Esophagus (tissue), 2 donors: ENCODE measurements at regions not wholly inside any gene's neighbourhood (a gene's known extent, or its start where the extent isn't known, plus 50 kb on each side); places are given as distances from the start of the nearest gene placed in this dataset.
"Not testable (repeated sequence)": the region's sequence is repeated elsewhere in the genome, so short reads cannot be mapped to it uniquely, and the experiment has no call there.

Experiments
- H3K27ac ChIP-seq, 2 donors: one replicate each; pipeline ENCODE4 v1.5.1; 2013; ENCODE audit warnings: low read depth in 2 of 2, mild to moderate bottlenecking in 2 of 2, inconsistent platforms in 1 of 2, low read length in 1 of 2, moderate library complexity in 1 of 2
- H3K27me3 ChIP-seq, 2 donors: one replicate each; pipeline ENCODE4 v1.6.1; 2013; ENCODE audit warnings: low read length in 2 of 2, control low read depth in 1 of 2, mild to moderate bottlenecking in 1 of 2; ENCODE audit not compliant: insufficient read depth in 2 of 2, control insufficient read depth in 1 of 2
- H3K36me3 ChIP-seq, 2 donors: one replicate each; pipeline ENCODE4 v1.6.1; 2013; ENCODE audit warnings: low read length in 1 of 2; ENCODE audit not compliant: control insufficient read depth in 2 of 2, insufficient read depth in 2 of 2
- H3K4me1 ChIP-seq, 2 donors: one replicate each; pipeline ENCODE4 v1.6.1; 2013; ENCODE audit warnings: low read length in 1 of 2; ENCODE audit not compliant: control insufficient read depth in 2 of 2, insufficient read depth in 2 of 2
- H3K4me3 ChIP-seq, 2 donors: one replicate each; pipeline ENCODE4 v1.5.1; 2013; ENCODE audit warnings: low read length in 2 of 2, mild to moderate bottlenecking in 2 of 2, low read depth in 1 of 2, moderate library complexity in 1 of 2
- H3K9me3 ChIP-seq, 2 donors: one replicate each; pipeline ENCODE4 v1.6.1; 2013; ENCODE audit warnings: mild to moderate bottlenecking in 2 of 2, low read depth in 1 of 2, low read length in 1 of 2, moderate library complexity in 1 of 2; ENCODE audit not compliant: control insufficient read depth in 2 of 2, insufficient read depth in 1 of 2
- WGBS, 2 donors: extraction: QIAGEN DNeasy Blood & Tissue Kit; methylation state at CpG; one replicate each; pipeline ENCODE4 v1.1.7; 2013; 5-methylcytosine and 5-hydroxymethylcytosine counted together
- donor health status: healthy with polysubstance abuse.
- donor health status: Bipolar disorder and iron deficiency.

DNA sequence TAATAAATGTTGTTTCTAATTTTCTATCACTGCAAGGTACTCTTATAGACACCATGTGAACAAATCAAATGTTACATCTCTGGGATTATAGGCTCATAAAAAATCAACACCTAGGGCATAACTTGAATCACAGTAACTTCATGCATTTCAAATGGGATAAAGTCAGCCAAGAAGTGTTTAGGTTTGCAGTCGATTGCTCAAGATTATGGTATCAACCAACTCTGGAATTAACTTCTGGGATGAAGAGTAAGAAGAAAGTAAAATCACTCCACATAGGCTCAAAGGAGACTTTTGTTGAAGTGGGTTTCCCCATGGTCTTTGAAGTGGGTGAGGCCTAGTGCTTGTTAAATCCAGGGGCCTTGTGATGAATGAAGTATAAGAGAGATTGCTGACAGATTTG lies 939.7 kb downstream of the LTN1 start:
- not testable (repeated sequence) for H3K4me3 ChIP-seq, H3K27ac ChIP-seq
- 48 to 54% methylated on average over 1 of the region's 1 CpG for WGBS, 2 donors

GRCh38 chr21:28051649-28052048 lies 941.0 kb downstream of the LTN1 start:
- H3K4me3 ChIP-seq, H3K27ac ChIP-seq, H3K4me1 ChIP-seq, H3K36me3 ChIP-seq, H3K9me3 ChIP-seq, H3K27me3 ChIP-seq: not testable (repeated sequence)
- 18 to 22% methylated on average over 4 of the region's 4 CpGs for WGBS, 2 donors

More for the DNA sequence above, 939.7 kb downstream of the LTN1 start:
- H3K9me3 ChIP-seq, H3K4me1 ChIP-seq, H3K27me3 ChIP-seq, H3K36me3 ChIP-seq: not testable (repeated sequence)

DNA sequence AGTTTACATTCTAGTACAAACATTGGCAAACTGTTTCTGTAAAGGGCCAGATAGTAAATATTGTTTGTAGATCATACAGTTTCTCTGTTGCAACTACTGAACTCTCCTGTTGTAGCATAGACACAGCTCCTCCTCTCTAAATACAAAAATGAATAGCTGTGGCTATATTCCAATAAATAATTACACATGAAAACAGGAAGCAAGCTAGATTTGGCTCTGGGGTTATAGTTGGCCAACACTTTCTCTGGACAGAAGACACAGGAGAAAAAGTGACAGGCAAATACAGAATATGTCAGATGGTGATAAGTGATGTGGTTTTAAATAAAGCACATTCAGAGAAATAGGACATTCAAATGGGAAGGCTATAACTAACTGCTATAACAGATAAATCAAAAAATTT lies 957.0 kb downstream of the LTN1 start:
- not testable (repeated sequence) for H3K27ac ChIP-seq, H3K9me3 ChIP-seq, H3K27me3 ChIP-seq, H3K4me3 ChIP-seq, H3K36me3 ChIP-seq, H3K4me1 ChIP-seq

DNA sequence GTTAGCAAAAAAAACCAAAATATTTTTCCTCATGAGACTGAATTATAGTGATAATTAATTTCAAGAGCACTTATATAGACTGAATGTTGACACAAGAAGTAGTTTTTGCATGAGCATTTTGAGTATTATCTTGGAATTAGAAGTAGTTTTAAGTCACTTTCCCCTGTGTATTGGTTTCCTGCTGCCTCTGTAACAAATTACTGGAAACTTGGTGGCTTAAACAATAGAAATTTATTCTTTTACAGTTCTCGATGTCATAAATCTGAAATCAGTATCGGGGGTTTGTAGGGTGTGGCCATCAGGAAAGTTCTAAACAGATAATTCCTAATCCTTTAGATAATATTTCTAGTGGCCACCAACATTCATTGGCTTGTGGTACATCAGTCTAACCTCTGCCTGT lies 957.8 kb downstream of the LTN1 start:
- H3K4me3 ChIP-seq, H3K36me3 ChIP-seq, H3K27me3 ChIP-seq, H3K4me1 ChIP-seq, H3K9me3 ChIP-seq, H3K27ac ChIP-seq: not testable (repeated sequence)
- 49 to 82% methylated on average over 2 of the region's 2 CpGs for whole genome bisulfite sequencing, 2 donors

- 71% methylated on average over 4 of the region's 4 CpGs for WGBS, 2 donors
- not testable (repeated sequence) for H3K4me3 ChIP-seq, H3K27ac ChIP-seq, H3K4me1 ChIP-seq, H3K36me3 ChIP-seq, H3K27me3 ChIP-seq, H3K9me3 ChIP-seq
These were observed 958.3 kb downstream of the LTN1 start for GRCh38 chr21:28034334-28034733.

DNA sequence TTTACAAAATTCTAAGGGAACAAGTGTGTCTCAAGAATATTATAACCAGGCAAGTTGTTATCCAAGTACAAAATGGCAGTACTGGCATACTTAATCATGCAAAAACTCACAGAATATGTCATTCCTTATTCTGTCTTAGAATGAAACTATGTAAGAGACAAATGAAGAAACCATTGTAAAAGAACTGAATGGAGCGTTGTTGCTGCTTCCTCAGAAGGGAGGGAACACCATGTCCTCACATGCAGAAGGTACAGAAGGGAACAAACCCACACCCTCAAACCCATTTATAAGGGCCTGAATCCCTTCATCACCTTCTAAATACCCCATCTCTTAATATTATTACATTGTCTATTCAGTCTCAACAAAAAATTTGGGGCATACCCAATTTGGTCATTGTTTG lies 960.0 kb downstream of the LTN1 start:
- H3K27ac ChIP-seq, H3K27me3 ChIP-seq, H3K9me3 ChIP-seq, H3K4me1 ChIP-seq, H3K36me3 ChIP-seq, H3K4me3 ChIP-seq: not testable (repeated sequence)
- 87 to 100% methylated on average over 1 of the region's 1 CpG for WGBS, 2 donors

DNA sequence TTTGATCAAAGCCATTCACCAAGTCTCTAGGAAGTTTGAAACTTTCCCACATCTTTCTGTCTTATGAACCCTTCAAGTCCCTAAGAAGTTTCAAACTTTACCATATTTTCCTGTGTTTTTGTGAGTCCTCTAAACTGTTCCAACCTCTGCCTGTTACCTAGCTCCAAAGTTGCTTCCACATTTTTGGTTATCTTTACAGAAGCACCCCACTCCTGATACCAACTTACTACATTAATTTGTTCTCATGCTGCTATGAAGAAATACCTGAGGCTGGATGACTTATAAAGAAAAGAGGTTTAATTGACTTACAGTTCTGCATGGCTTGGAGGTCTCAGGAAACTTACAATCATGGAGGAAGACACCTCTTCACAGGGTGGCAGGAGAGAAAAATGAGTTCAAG lies 961.6 kb downstream of the LTN1 start:
- not testable (repeated sequence) for H3K36me3 ChIP-seq, H3K9me3 ChIP-seq

DNA sequence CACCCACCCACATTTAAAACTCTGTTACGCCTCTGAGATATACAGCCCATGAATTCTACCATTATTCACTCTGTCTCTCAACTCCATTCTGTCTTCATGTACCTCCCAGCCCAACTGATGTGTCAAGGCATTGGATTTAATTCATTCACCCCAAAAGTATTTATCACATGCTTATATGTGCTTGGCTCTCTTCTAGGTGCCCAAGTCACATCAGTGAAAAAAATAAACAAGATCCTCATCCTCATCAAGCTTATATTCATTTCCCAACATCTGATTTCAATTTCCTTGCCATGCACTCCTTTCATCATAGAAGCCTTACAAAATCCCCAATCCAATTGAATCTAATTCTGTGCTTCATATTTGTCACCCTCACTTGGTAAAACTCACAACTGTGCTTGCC lies 967.6 kb downstream of the LTN1 start:
- H3K27me3 ChIP-seq: no peaks in the 10 kb centered on the region
- no peak overlapping the region for H3K27ac ChIP-seq
- no peaks in the 10 kb centered on the region for H3K36me3 ChIP-seq
- 96 to 100% methylated on average over 1 of the region's 1 CpG for WGBS, 2 donors
- no peaks in the 10 kb centered on the region for H3K9me3 ChIP-seq
- H3K4me1 ChIP-seq: no peaks in the 10 kb centered on the region
- H3K4me3 ChIP-seq: no peak overlapping the region

More for the DNA sequence above, 961.6 kb downstream of the LTN1 start:
- not testable (repeated sequence) for H3K27me3 ChIP-seq, H3K4me3 ChIP-seq, H3K4me1 ChIP-seq, H3K27ac ChIP-seq

- Histone ChIP-seq H3K36me3 (no peaks in the 10 kb centered on the region), H3K27ac (no peak overlapping the region), H3K27me3 (no peaks in the 10 kb centered on the region), H3K9me3 (no peaks in the 10 kb centered on the region), H3K4me3 (no peak overlapping the region), H3K4me1 (no peaks in the 10 kb centered on the region)
- 84 to 85% methylated on average over 15 of the region's 15 CpGs for WGBS, 2 donors
These were observed 973.7 kb downstream of the LTN1 start for GRCh38 chr21:28018741-28019669.

DNA sequence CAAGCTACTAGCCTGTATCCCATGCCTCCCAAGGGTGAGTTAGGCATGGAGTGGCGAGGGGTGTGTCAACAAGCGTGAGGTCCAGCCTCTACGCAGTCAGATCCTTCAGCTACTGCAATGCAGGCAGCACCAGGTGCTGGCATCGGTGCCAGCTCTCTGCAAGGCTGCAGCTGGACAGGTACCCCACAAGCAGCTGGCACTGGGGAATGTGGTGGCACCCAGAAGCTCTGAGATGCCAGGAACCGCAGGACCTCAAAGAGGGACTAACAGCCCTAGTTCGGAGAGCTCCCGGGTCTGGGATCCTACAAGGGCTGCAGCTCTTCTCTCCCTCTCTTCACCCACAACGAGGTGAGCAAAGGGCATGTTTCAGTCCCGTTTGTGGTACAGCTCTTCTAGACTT lies 974.5 kb downstream of the LTN1 start:
- 92 to 95% methylated on average over 9 of the region's 9 CpGs for WGBS, 2 donors
- Histone ChIP-seq H3K4me3 (no peak overlapping the region), H3K27ac (no peak overlapping the region), H3K27me3 (no peaks in the 10 kb centered on the region), H3K9me3 (no peaks in the 10 kb centered on the region), H3K4me1 (no peaks in the 10 kb centered on the region), H3K36me3 (no peaks in the 10 kb centered on the region)
